ENCODE measurements at regions not wholly inside any gene's neighbourhood (a gene's known extent, or its start where the extent isn't known, plus 50 kb on each side); places are given as distances from the start of the nearest gene placed in this dataset.

GRCh38 chr13:33550276-33550675, 264.7 kb upstream of the STARD13 start:
- H2BK12ac ChIP-seq (ENCODE audit: insufficient read length, low read depth, low read length), result no peak overlapping the region
- no peak overlapping the region for H3K56ac ChIP-seq (ENCODE audit: insufficient read length, low read depth, low read length)
- H2BK15ac ChIP-seq (ENCODE audit: low read depth, low read length), result no peak overlapping the region
- no peak overlapping the region for H2AFZ ChIP-seq (ENCODE audit: low read length)
- no peak overlapping the region for H3K23ac ChIP-seq (ENCODE audit: insufficient read length, low read depth, low read length)
- H3K27me3 ChIP-seq (ENCODE audit: insufficient read depth, low read length), result no peaks in the 10 kb centered on the region
- H2BK5ac ChIP-seq (ENCODE audit: insufficient read length, low read length), result no peak overlapping the region
- no peak overlapping the region for H3K4ac ChIP-seq (ENCODE audit: low read depth, low read length)
- no peak overlapping the region for H2BK20ac ChIP-seq (ENCODE audit: low read depth, low read length, poor library complexity, severe bottlenecking)
- no peak overlapping the region for H4K91ac ChIP-seq (ENCODE audit: insufficient read length, low read depth, low read length)
- no peaks in the 10 kb centered on the region for H3K4me1 ChIP-seq (ENCODE audit: insufficient read depth, low read length)
- Mint-ChIP-seq H3K4me1 (peaks cover 6 to 11% of the 10 kb centered on the region in 2 experiments), H3K9me3 (no peaks in the 10 kb centered on the region), H3K27ac (no peak overlapping the region), H3K4me3 (no peak overlapping the region), H3K27me3 (ENCODE audit: low read depth) (no peaks in the 10 kb centered on the region), H3K36me3 (ENCODE audit: insufficient read depth in 1 of 3, low read depth in 3 of 3) (no peaks in the 10 kb centered on the region)
- no peaks in the 10 kb centered on the region for H3K79me1 ChIP-seq (ENCODE audit: insufficient read depth, low read depth, low read length, poor library complexity, severe bottlenecking)
- no peak overlapping the region for H4K5ac ChIP-seq (ENCODE audit: insufficient read length, low read depth, low read length)
- H3K9me3 ChIP-seq (ENCODE audit: control insufficient read depth, low read depth, low read length), result no peaks in the 10 kb centered on the region
- H3K23me2 ChIP-seq (ENCODE audit: insufficient read length, low read depth, low read length, poor library complexity, severe bottlenecking), result no peaks in the 10 kb centered on the region
- no peaks in the 10 kb centered on the region for H4K20me1 ChIP-seq (ENCODE audit: control insufficient read depth, insufficient read depth, insufficient read length)
- no peak overlapping the region for H2AK5ac ChIP-seq (ENCODE audit: insufficient read length, low read length)
- no peak overlapping the region for H3K14ac ChIP-seq (ENCODE audit: insufficient read depth, low read length)
- TF ChIP-seq, protein P1, sequence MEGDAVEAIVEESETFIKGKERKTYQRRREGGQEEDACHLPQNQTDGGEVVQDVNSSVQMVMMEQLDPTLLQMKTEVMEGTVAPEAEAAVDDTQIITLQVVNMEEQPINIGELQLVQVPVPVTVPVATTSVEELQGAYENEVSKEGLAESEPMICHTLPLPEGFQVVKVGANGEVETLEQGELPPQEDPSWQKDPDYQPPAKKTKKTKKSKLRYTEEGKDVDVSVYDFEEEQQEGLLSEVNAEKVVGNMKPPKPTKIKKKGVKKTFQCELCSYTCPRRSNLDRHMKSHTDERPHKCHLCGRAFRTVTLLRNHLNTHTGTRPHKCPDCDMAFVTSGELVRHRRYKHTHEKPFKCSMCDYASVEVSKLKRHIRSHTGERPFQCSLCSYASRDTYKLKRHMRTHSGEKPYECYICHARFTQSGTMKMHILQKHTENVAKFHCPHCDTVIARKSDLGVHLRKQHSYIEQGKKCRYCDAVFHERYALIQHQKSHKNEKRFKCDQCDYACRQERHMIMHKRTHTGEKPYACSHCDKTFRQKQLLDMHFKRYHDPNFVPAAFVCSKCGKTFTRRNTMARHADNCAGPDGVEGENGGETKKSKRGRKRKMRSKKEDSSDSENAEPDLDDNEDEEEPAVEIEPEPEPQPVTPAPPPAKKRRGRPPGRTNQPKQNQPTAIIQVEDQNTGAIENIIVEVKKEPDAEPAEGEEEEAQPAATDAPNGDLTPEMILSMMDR (conservative IDR thresholded peaks at IDR 0.05), result no peak
- H3T11ph ChIP-seq (ENCODE audit: low read length), result no peak overlapping the region
- H3K18ac ChIP-seq (ENCODE audit: insufficient read length, low read depth, low read length), result no peak overlapping the region
- WGBS (ENCODE audit: extremely low coverage, insufficient read length, low lambda C conversion rate), result no CpG with 5 or more reads among the region's 3 CpGs
- no peak for DNase-seq
- H3K9ac ChIP-seq (ENCODE audit: extremely low read depth, insufficient read length, low read length), result no peak overlapping the region
- no peak overlapping the region for H2BK120ac ChIP-seq (ENCODE audit: low read depth, low read length, poor library complexity, severe bottlenecking)
- H3K4me2 ChIP-seq (ENCODE audit: insufficient read depth, insufficient read length, low read length), result no peak overlapping the region
- H3K79me2 ChIP-seq (ENCODE audit: insufficient read depth, low read length), result no peaks in the 10 kb centered on the region
- no peak overlapping the region for H4K8ac ChIP-seq (replicated peaks; ENCODE audit: insufficient read length, low read depth, low read length)
- no peak overlapping the region for H3K27ac ChIP-seq (ENCODE audit: insufficient read length, low read depth, low read length)
